ENCODE measurements at regions not wholly inside any gene's neighbourhood (a gene's known extent, or its start where the extent isn't known, plus 50 kb on each side); places are given as distances from the start of the nearest gene placed in this dataset.
A peak's percentile ranks its signal among the peaks of the same experiment; 100 is the strongest.

- Histone ChIP-seq H3K23ac (ENCODE audit: low read length) (no peak overlapping the region), H3K36me3 (ENCODE audit: control insufficient read depth in 1 of 2, insufficient read depth in 2 of 2, low read length in 2 of 2) (no peaks in the 10 kb centered on the region), H3K4ac (ENCODE audit: low read depth, low read length) (no peak overlapping the region), H4K91ac (ENCODE audit: low read depth, low read length) (no peak overlapping the region), H3K27me3 (ENCODE audit: insufficient read depth, low read length) (no peaks in the 10 kb centered on the region), H3K4me3 (ENCODE audit: low read depth, low read length) (no peak overlapping the region), H4K12ac (ENCODE audit: low read depth, low read length) (no peak overlapping the region), H3K9me3 (ENCODE audit: insufficient read depth, low read depth, low read length) (no peaks in the 10 kb centered on the region), H2AFZ (ENCODE audit: insufficient read depth, low read length, poor library complexity) (no peak overlapping the region), H2BK12ac (ENCODE audit: low read length) (no peak overlapping the region), H2BK5ac (ENCODE audit: low read depth, low read length, poor library complexity) (no peak overlapping the region), H2BK120ac (ENCODE audit: insufficient read depth, low read length, poor library complexity) (no peak overlapping the region), H2AK5ac (ENCODE audit: low read length) (no peak overlapping the region), H3K79me2 (ENCODE audit: control insufficient read depth, insufficient read depth, low read length, poor library complexity) (no peaks in the 10 kb centered on the region), H3K4me2 (ENCODE audit: low read length) (no peak overlapping the region), H3K18ac (ENCODE audit: low read length) (no peak overlapping the region), H3K4me1 (ENCODE audit: control insufficient read depth in 1 of 2, insufficient read depth in 2 of 2, low read length in 2 of 2) (no peaks in the 10 kb centered on the region), H3K9ac (ENCODE audit: low read length) (no peak overlapping the region), H3K14ac (ENCODE audit: low read length) (no peak overlapping the region), H4K8ac (ENCODE audit: low read depth, low read length) (no peak overlapping the region), H3K27ac (ENCODE audit: low read depth, low read length) (no peak overlapping the region), H3K79me1 (ENCODE audit: low read length) (no peaks in the 10 kb centered on the region)
- no CpG with 5 or more reads among the region's 1 CpG for WGBS (ENCODE audit: extremely low coverage, insufficient coverage, insufficient read length)
- DNase-seq, result no peak
Observed at GRCh38 chr4:14249226-14249625, 621.7 kb upstream of the BOD1L1 start.

- no peak overlapping the region for H2BK12ac ChIP-seq (ENCODE audit: low read length)
- no peaks in the 10 kb centered on the region for H3K79me2 ChIP-seq (ENCODE audit: control insufficient read depth, insufficient read depth, low read length, poor library complexity)
- no peak overlapping the region for H3K4ac ChIP-seq (ENCODE audit: low read depth, low read length)
- H3K27ac ChIP-seq (ENCODE audit: low read depth, low read length), result no peak overlapping the region
- no peak overlapping the region for H3K4me3 ChIP-seq (ENCODE audit: low read depth, low read length)
- no peak overlapping the region for H4K12ac ChIP-seq (ENCODE audit: low read depth, low read length)
- DNase-seq, result peak; percentile 2 to 36
- H2AFZ ChIP-seq (ENCODE audit: insufficient read depth, low read length, poor library complexity), result no peak overlapping the region
- H3K36me3 ChIP-seq (ENCODE audit: control insufficient read depth in 1 of 2, insufficient read depth in 2 of 2, low read length in 2 of 2), result no peaks in the 10 kb centered on the region
- no peak overlapping the region for H3K18ac ChIP-seq (ENCODE audit: low read length)
- no peak overlapping the region for H3K23ac ChIP-seq (ENCODE audit: low read length)
- no peak overlapping the region for H4K8ac ChIP-seq (ENCODE audit: low read depth, low read length)
- H2AK5ac ChIP-seq (ENCODE audit: low read length), result no peak overlapping the region
- no peak overlapping the region for H2BK120ac ChIP-seq (ENCODE audit: insufficient read depth, low read length, poor library complexity)
- H3K9ac ChIP-seq (ENCODE audit: low read length), result no peak overlapping the region
- H3K9me3 ChIP-seq (ENCODE audit: insufficient read depth, low read depth, low read length), result no peaks in the 10 kb centered on the region
- WGBS (ENCODE audit: extremely low coverage, insufficient coverage, insufficient read length), result no CpG with 5 or more reads among the region's 4 CpGs
- H4K91ac ChIP-seq (ENCODE audit: low read depth, low read length), result no peak overlapping the region
- H3K4me2 ChIP-seq (ENCODE audit: low read length), result no peak overlapping the region
- no peaks in the 10 kb centered on the region for H3K4me1 ChIP-seq (ENCODE audit: control insufficient read depth in 1 of 2, insufficient read depth in 2 of 2, low read length in 2 of 2)
- H2BK5ac ChIP-seq (ENCODE audit: low read depth, low read length, poor library complexity), result no peak overlapping the region
- no peak overlapping the region for H3K14ac ChIP-seq (ENCODE audit: low read length)
- no peaks in the 10 kb centered on the region for H3K27me3 ChIP-seq (ENCODE audit: insufficient read depth, low read length)
- no peaks in the 10 kb centered on the region for H3K79me1 ChIP-seq (ENCODE audit: low read length)
Observed at GRCh38 chr4:14254252-14254651, 626.7 kb upstream of the BOD1L1 start.

- no peak overlapping the region for H3K4me2 ChIP-seq (ENCODE audit: low read length)
- H3K27me3 ChIP-seq (ENCODE audit: insufficient read depth, low read length), result no peaks in the 10 kb centered on the region
- H3K79me2 ChIP-seq (ENCODE audit: control insufficient read depth, insufficient read depth, low read length, poor library complexity), result no peaks in the 10 kb centered on the region
- no peak overlapping the region for H3K4me3 ChIP-seq (ENCODE audit: low read depth, low read length)
- no peaks in the 10 kb centered on the region for H3K36me3 ChIP-seq (ENCODE audit: control insufficient read depth in 1 of 2, insufficient read depth in 2 of 2, low read length in 2 of 2)
- no peak overlapping the region for H4K12ac ChIP-seq (ENCODE audit: low read depth, low read length)
- H2BK12ac ChIP-seq (ENCODE audit: low read length), result no peak overlapping the region
- H3K18ac ChIP-seq (ENCODE audit: low read length), result no peak overlapping the region
- no peaks in the 10 kb centered on the region for H3K4me1 ChIP-seq (ENCODE audit: control insufficient read depth in 1 of 2, insufficient read depth in 2 of 2, low read length in 2 of 2)
- no peak overlapping the region for H3K23ac ChIP-seq (ENCODE audit: low read length)
- H3K9me3 ChIP-seq (ENCODE audit: insufficient read depth, low read depth, low read length), result no peaks in the 10 kb centered on the region
- no peak for DNase-seq
- H3K27ac ChIP-seq (ENCODE audit: low read depth, low read length), result no peak overlapping the region
- H2BK5ac ChIP-seq (ENCODE audit: low read depth, low read length, poor library complexity), result no peak overlapping the region
- H3K79me1 ChIP-seq (ENCODE audit: low read length), result no peaks in the 10 kb centered on the region
- H3K4ac ChIP-seq (ENCODE audit: low read depth, low read length), result no peak overlapping the region
- WGBS (ENCODE audit: extremely low coverage, insufficient coverage, insufficient read length), result no CpG with 5 or more reads among the region's 1 CpG
- no peak overlapping the region for H4K91ac ChIP-seq (ENCODE audit: low read depth, low read length)
- H4K8ac ChIP-seq (ENCODE audit: low read depth, low read length), result no peak overlapping the region
- no peak overlapping the region for H2AK5ac ChIP-seq (ENCODE audit: low read length)
- H3K9ac ChIP-seq (ENCODE audit: low read length), result no peak overlapping the region
- no peak overlapping the region for H2BK120ac ChIP-seq (ENCODE audit: insufficient read depth, low read length, poor library complexity)
- no peak overlapping the region for H3K14ac ChIP-seq (ENCODE audit: low read length)
- no peak overlapping the region for H2AFZ ChIP-seq (ENCODE audit: insufficient read depth, low read length, poor library complexity)
Observed at GRCh38 chr4:14254926-14255325, 627.4 kb upstream of the BOD1L1 start.

- Histone ChIP-seq H2AK5ac (ENCODE audit: low read length) (no peak overlapping the region), H3K23ac (ENCODE audit: low read length) (no peak overlapping the region), H2BK120ac (ENCODE audit: insufficient read depth, low read length, poor library complexity) (no peak overlapping the region), H3K14ac (ENCODE audit: low read length) (no peak overlapping the region), H3K18ac (ENCODE audit: low read length) (no peak overlapping the region), H3K4me3 (ENCODE audit: low read depth, low read length) (no peak overlapping the region), H2BK5ac (ENCODE audit: low read depth, low read length, poor library complexity) (no peak overlapping the region), H4K8ac (ENCODE audit: low read depth, low read length) (no peak overlapping the region), H3K36me3 (ENCODE audit: control insufficient read depth in 1 of 2, insufficient read depth in 2 of 2, low read length in 2 of 2) (no peaks in the 10 kb centered on the region), H2AFZ (ENCODE audit: insufficient read depth, low read length, poor library complexity) (no peak overlapping the region), H3K9ac (ENCODE audit: low read length) (no peak overlapping the region), H3K27ac (ENCODE audit: low read depth, low read length) (no peak overlapping the region), H3K9me3 (ENCODE audit: insufficient read depth, low read depth, low read length) (no peaks in the 10 kb centered on the region), H3K27me3 (ENCODE audit: insufficient read depth, low read length) (no peaks in the 10 kb centered on the region), H3K79me2 (ENCODE audit: control insufficient read depth, insufficient read depth, low read length, poor library complexity) (no peaks in the 10 kb centered on the region), H3K4me1 (ENCODE audit: control insufficient read depth in 1 of 2, insufficient read depth in 2 of 2, low read length in 2 of 2) (no peaks in the 10 kb centered on the region), H3K79me1 (ENCODE audit: low read length) (no peaks in the 10 kb centered on the region), H4K12ac (ENCODE audit: low read depth, low read length) (no peak overlapping the region), H2BK12ac (ENCODE audit: low read length) (no peak overlapping the region), H3K4ac (ENCODE audit: low read depth, low read length) (no peak overlapping the region), H3K4me2 (ENCODE audit: low read length) (no peak overlapping the region), H4K91ac (ENCODE audit: low read depth, low read length) (no peak overlapping the region)
- no CpG with 5 or more reads among the region's 1 CpG for WGBS (ENCODE audit: extremely low coverage, insufficient coverage, insufficient read length)
- no peak for DNase-seq
Observed at GRCh38 chr4:14257903-14258302, 630.4 kb upstream of the BOD1L1 start.

Measured in trophoblast cell (in vitro differentiated cells and primary cell).